Activated CD8-positive, alpha-beta memory T cell treated with anti-CD3 and anti-CD28 coated beads for 48 hours (primary cell): ENCODE measurements at regions not wholly inside any gene's neighbourhood (a gene's known extent, or its start where the extent isn't known, plus 50 kb on each side); places are given as distances from the start of the nearest gene placed in this dataset.
"Not testable (repeated sequence)": the region's sequence is repeated elsewhere in the genome, so short reads cannot be mapped to it uniquely, and the experiment has no call there.

Source experiments
- DNase-seq, 3 experiments: peaks; one replicate each; pipeline ENCODE4 v3.0.0-alpha.2; 2020; ENCODE audit warnings: low read depth in 2 of 3, low spot score in 2 of 3

DNA sequence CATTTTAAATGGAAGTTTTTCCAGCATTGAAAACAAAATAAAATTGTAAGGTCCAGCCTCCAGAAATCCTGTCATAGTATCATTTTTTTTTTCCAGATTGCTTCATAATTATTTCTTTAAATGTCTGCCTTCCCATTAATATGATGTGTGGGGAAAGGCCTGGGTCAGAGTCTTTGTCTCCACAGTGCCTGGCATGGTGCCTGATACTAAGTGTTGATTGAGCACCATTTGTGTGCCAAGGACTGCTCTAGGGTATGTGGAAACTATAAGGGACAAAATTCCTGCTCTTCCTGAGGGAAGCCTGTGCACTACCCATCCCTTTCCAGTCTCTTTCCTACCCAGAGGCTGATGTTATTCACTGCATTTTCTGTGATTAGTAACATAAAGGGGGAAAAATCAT is 53.1 kb upstream of the BEND4 start:
- no peak for DNase-seq

DNA sequence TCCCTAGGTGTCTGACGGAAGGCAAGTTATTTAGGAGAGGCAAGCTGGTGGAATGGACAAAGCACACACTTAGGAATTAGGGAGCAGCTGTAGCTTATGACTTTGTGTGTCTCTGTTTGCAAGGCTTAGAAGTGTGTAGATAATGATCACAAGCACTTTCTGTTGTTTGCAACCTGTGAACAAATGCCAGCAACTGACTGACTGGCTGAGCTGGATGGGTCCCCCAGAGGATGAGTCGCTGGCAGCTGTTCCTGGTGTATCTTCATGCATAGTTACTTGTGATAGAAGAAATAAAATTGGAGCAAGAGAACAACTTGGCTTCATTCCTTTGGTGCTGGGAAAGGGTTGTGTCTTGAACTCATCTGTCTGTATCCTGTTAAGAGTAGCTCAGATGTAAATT is 64.2 kb upstream of the BEND4 start:
- DNase-seq, result no peak

DNA sequence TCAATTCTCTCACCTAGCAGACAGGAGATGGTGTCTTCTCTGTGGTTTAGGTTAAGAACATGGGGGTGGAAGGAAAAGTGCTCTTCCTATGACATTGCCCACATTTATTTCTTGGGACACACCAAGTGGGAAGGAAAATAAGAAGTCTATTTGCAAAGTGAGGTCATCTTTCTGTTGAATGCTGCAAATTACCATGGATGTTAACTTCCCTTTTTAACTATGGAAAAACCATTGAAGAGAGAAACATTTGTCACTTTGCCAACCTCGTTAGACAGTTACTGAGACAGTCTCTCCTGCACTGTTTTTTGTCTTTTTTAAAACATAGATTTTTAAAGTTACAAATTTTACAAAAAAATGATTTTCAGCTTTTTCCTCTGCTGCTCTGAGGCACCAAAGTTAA is 72.8 kb upstream of the BEND4 start:
- no peak for DNase-seq

DNA sequence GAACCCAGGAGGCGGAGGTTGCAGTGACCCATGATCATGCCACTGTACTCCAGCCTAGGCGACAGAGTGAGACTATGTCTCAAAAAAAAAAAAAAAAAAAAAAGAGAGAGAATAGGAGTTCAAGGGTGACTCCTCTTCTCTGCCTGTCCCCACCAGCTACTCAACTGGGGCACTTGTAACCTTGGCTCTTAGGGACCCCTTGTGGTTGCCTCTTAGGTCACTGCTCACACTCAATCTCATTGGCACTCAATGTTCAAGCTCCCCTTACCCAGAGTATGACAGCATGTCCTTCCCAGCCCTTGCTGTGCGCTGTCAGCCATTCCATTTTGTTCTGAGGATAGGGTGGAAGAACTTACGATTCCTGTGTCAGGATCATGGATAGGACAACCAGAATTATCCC is 82.4 kb upstream of the BEND4 start:
- DNase-seq, result no peak

DNA sequence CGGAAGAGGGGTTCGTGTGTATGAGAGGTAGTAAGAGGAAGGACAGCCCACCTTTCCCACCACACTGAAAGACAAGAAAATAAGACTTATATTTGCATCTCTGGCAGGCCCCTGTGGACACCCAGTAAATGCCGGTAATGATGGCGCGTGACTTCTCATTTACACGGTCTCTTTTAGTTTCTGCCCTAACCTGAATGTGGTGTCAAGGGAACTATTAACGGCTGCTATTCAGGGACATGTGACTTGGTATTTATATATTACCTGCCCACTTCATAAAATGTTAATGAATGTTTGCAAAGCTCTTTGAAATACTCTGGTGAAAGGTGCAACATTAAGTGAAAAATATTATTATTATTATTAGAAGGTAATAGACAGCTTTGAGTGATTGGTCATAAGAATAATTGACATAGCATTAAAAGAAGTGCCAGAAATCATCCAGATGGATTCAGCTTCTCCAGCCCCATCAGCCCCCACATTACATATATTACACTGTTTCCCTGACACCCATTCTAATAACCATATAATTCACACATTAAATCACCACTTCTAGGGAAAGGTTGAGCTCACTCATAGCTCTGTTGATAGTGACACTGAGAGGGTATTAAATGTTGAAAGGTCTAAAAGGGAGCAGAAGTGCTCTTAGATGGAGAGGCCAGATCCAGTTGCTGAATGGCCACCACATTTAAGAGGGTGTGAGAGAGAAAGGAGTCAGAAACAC is 83.0 kb upstream of the BEND4 start:
- DNase-seq, result no peak

GRCh38 chr4:42237010-42237409 is 84.6 kb upstream of the BEND4 start:
- DNase-seq, result no peak

- no peak for DNase-seq
These were observed 85.0 kb upstream of the BEND4 start for GRCh38 chr4:42237451-42237850.

DNA sequence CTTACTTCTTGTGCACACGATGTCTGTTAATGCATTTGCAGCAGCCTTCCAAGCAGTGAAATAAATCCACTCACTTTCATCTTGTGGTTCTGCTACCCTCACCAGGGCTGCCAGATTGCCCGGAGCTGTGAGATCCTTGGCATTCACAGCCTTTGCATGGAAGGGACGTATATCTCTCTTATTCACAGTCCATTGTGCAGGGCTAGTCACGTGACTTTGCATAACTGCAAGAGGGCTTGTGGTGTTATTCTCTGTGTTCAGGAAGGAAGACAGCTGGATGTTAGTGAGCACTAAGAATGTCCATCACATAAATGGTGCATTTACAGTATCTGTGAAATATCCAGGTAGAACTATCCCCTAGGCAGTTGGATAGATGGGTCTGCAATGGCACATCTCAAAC is 96.5 kb upstream of the BEND4 start:
- DNase-seq, result no peak

DNA sequence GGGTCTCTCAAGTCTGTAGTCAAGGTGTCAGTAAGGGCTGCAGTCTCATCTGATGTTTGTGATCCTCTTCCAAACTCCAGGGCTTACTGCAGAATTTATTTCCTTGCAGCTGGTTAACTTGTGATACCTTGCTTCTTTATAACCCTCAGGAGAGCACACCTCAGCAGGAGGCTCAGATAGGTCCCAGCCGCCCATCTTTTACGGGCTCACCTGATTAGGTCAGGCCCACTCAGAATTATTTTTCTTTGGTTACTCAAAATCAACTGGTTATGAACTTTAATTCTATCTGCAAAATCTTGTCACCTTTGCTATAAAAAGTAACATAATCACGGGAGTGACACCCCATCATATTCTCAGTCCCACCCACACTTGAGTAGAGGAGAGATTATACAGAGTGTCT is 99.9 kb upstream of the BEND4 start:
- DNase-seq, result no peak

- not testable (repeated sequence) for DNase-seq
These were observed 105.2 kb upstream of the BEND4 start for GRCh38 chr4:42257645-42258044.

GRCh38 chr4:42262701-42263490 is 110.4 kb upstream of the BEND4 start:
- no peak for DNase-seq

DNA sequence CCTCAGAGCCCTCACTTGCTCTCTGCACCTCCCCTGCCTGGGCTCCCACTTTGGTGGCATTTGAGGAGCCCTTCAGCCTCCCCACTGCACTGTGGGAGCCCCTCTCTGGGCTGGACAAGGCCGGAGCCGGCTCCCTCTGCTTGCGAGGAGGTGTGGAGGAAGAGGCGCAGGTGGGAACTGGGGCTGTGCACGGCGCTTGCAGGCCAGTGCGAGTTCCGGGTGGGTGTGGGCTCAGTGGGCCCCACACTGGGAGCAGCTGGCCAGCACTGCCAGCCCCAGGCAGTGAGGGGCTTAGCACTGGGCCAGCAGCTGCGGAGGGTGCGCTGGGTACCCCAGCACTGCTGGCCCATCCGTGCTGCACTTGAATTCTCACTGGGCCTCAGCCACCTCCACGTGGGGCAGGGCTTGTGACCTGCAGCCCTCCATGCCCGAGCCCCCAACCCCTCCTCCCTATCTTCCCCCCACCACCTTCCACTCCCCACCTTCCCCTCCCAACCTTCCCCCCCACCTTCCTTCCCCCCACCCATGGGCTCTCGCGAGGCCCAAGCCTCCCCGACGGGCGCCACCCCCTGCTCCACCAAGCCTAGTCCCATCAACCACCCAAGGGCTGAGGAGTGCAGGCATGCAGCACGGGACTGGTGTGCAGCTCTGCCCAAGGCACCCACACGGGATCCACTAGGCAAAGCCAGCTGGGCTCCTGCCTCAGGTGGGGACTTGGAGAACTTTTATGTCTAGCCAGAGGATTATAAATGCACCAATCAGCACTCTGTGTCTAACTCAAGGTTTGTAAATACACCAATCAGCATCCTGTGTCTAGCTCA is 113.5 kb upstream of the BEND4 start:
- no peak for DNase-seq

- no peak for DNase-seq
These were observed 115.3 kb upstream of the BEND4 start for GRCh38 chr4:42267724-42268123.

- DNase-seq, result no peak
These were observed 116.4 kb upstream of the BEND4 start for GRCh38 chr4:42268824-42269223.

GRCh38 chr4:42271096-42271495 is 118.6 kb upstream of the BEND4 start:
- no peak for DNase-seq

GRCh38 chr4:42277291-42277690 is 120.0 kb upstream of the SHISA3 start:
- DNase-seq, result no peak

- no peak for DNase-seq
These were observed 118.5 kb upstream of the SHISA3 start for GRCh38 chr4:42278709-42279324.

GRCh38 chr4:42280327-42281095 is 116.8 kb upstream of the SHISA3 start:
- DNase-seq, result no peak

DNA sequence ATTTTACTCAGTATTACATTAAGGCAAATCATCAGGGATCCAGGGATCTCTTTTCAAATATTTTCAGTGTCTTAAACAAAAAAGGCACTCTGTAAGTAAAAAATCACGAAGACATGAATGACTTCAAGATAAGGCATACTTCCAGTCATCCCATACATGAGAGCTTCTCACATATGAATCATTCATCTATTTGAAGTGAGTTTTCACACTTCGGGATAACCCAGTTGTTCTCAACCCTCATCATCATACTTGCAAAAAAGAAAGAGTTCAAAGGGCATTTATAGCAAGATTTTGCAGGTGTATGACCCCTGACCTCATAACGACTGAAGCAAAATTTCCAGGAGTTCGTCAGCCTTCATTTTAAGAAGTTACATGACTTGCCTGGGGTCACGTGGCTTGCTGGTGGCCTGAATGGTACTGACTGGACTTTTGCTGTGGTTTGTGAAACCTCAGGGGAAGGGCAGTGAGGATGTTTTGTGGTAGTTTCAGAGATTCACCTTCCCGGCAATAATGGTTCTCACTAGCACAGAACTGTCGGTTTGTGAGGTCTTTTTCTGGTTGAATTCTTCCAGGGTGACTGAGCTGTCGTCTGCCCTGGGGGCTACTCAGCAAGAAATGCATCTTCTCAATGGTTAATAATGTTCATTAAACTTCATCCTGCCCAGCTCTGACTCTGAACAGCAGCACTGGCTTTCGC is 115.8 kb upstream of the SHISA3 start:
- no peak for DNase-seq
